Activated CD8-positive, alpha-beta memory T cell treated with anti-CD3 and anti-CD28 coated beads, Interleukin-2, amount 10 ng/mL, durations not matched to agents 7 days and 5 days (primary cell): ENCODE measurements at regions not wholly inside any gene's neighbourhood (a gene's known extent, or its start where the extent isn't known, plus 50 kb on each side); places are given as distances from the start of the nearest gene placed in this dataset.

Experiments
- ATAC-seq: fragments of 150-1000 bp; cut with Tn5 transposase; one replicate; pipeline ENCODE4 v1.10.0; 2021; ENCODE audit warnings: moderate library complexity
- CTCF ChIA-PET: fragments of 350-600 bp; sonication (Branson Sonifier 250); formaldehyde crosslinking; loops from one replicate; lab custom pipeline; 2021; ENCODE audit warnings: antibody characterized with exemption; lab: Charles Lee
- DNase-seq: peaks from one replicate; pipeline ENCODE4 v3.0.0-alpha.2; 2020
- H3K27ac Mint-ChIP-seq: one replicate; pipeline ENCODE4 v1.8.0; 2021; ENCODE audit warnings: mild to moderate bottlenecking, mixed read lengths
- H3K27me3 Mint-ChIP-seq: one replicate; pipeline ENCODE4 v1.8.0; 2021; ENCODE audit warnings: mixed read lengths
- H3K36me3 Mint-ChIP-seq: one replicate; pipeline ENCODE4 v1.8.0; 2021; ENCODE audit warnings: mild to moderate bottlenecking, mixed read lengths
- H3K4me1 Mint-ChIP-seq: one replicate; pipeline ENCODE4 v1.8.0; 2021; ENCODE audit warnings: mixed read lengths
- H3K4me3 Mint-ChIP-seq: one replicate; pipeline ENCODE4 v1.8.0; 2021; ENCODE audit warnings: mild to moderate bottlenecking, moderate library complexity, mixed read lengths
- H3K9me3 Mint-ChIP-seq: one replicate; pipeline ENCODE4 v1.8.0; 2022; ENCODE audit warnings: low read depth, mixed read lengths

DNA sequence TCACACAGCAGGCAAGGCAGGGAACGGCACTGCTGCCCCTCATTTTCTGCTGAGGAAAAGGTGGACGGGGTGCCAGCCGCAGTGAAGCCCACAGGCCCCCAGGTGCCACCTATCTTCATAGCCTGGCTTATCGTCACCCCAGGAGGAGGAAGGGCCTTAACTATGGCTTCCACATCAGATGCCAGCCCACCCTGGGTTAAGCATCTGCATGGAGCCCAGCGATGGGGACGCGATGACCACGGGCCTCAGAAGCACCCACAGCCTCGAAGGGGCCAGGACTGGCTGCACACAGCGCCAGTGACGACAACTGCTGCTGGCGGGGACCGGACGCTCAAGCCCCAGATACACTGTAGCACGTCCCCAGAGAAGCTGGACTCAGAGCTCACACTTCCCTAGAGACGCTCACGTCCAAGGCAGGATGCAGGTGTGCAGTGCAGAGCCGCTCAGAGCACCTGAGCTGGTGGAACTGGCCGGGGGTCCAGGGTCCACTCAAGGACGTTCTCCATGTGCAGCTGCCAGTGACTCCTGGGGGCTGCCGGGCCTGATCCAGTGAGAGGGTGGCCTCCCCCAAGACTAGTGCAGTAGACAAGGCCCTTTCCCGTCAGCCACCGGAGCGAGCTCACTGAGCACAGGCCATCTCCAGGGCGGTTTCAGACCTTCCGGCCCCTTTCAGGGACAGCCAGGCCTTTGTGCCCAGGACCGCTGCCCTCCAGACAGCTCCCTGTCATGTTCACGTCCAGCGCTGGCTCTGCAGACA is 83.0 kb downstream of the YTHDF1 start:
- no peak for DNase-seq
- Mint-ChIP-seq H3K9me3 (no peaks in the 10 kb centered on the region), H3K36me3 (no peaks in the 10 kb centered on the region), H3K27ac (no peak overlapping the region), H3K27me3 (peaks cover 4% of the 10 kb centered on the region), H3K4me1 (no peaks in the 10 kb centered on the region), H3K4me3 (no peak overlapping the region)
- CTCF ChIA-PET = interaction anchor here (0.9 kb wide), 1 partner anchor 31 kb away, joined by 3 read pairs; no protein-coding TSS in a partner anchor
- ATAC-seq = no peak

DNA sequence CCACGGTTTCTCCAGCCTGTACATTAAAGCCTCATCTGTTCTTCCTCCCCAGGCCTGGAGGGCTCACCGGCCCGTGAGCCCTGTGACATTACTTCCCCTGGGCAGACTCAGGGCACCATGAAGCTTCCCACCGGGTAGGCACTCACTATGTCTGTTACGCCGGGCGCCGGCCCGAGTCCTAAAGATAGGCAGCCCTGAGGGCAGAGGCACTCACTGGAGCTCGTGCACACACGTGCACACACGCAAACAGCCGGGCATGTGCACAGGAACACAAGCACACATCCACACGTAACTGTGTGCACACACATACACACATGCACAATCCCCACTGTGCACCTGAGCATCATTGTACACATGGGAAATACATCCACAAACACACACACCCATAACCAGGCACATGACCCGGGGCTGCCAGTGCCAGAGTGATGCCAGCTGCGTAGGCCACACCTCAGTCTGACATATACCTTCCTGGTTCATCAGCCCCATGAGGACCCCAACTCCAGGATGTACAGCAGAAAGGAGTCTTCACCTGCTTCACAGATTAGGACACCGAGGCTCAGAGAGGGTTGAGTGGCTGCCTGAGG is 83.7 kb downstream of the YTHDF1 start:
- Mint-ChIP-seq H3K9me3 (no peaks in the 10 kb centered on the region), H3K27me3 (peaks cover 4% of the 10 kb centered on the region), H3K4me1 (no peaks in the 10 kb centered on the region), H3K36me3 (no peaks in the 10 kb centered on the region), H3K4me3 (no peak overlapping the region), H3K27ac (no peak overlapping the region)
- ATAC-seq (no peak), DNase-seq (no peak)
- CTCF ChIA-PET = no interaction called here

DNA sequence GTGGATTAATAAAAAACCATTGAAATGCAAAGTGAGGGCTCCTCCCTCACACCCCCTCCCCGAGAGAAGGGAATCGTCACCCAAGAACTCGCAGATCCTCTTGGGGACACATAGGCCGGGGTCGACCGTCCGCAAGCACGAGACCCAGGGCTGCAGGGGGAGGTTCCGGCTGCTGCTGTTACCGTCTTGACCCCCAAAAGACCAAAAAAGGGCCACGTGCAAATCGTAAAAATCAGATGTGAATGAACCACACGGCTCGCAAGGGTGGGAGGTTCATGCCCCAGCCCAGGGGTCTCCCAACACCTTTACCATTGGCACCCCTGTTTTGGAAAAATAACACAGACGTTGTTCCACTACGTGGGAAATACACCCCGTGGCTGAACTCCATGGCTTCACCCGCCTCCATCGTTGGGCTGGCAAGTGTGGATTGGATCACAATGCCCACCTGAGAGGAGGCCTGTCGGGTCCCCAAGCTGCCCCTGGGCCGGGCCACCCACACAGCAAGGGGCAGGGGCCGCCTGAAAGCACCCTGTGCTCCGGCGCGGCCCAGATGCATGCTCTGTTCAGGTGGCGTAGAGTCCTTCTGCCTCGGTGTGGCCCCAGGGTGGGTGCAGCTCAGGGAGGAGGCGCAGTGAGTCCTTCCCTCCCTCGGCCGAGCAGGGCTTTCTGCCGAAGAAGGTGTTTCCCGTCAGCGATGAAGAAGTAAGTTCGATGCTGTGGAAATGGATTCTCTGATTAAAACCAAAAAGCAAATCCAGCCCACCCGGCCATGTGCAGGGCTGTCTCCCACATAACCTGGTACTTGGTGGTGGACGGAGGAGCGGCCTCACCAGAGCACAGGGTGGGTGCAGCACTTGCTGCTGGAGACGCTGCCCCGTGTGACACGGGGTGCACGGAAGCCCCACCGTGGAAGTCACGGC is 85.0 kb downstream of the YTHDF1 start:
- Mint-ChIP-seq H3K4me3 (no peak overlapping the region), H3K27ac (no peak overlapping the region), H3K36me3 (no peaks in the 10 kb centered on the region), H3K9me3 (no peaks in the 10 kb centered on the region), H3K27me3 (peaks cover 4% of the 10 kb centered on the region), H3K4me1 (no peaks in the 10 kb centered on the region)
- DNase-seq (no peak), ATAC-seq (no peak)
- CTCF ChIA-PET = no interaction called here

DNA sequence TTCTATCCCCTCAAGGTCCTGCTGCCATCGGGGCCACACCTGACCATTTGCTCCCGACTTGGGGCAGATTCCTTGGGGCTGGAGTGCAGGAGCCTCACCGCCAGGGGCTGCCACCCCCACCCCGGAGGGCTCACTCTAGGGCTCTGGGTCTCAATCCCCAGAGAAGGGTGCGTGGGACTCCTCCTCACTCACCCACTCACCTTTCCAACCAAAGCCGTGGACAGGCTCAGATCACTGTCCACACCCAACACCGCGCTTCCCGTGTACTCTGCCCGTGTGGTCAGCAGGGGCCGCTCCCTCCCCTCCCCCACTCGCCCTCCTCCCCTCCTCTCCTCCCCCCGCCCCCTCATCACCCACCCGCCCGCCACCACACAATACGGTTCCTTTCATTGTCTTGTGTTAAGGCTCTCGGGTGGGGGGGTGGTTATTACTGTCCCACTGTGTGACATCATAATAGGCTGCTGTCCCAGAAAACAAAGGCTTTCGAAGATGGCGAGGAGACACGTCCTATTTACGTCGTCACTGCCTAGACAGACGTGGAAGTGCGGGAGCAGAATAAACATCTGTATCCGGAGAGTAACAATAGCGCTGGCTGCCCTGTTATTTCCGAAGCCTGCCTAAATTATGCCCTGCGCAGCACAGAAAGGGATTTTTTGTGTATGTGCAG is 85.8 kb downstream of the YTHDF1 start:
- Mint-ChIP-seq H3K27ac (no peak overlapping the region), H3K4me1 (no peaks in the 10 kb centered on the region), H3K9me3 (no peaks in the 10 kb centered on the region), H3K27me3 (peaks cover 5% of the 10 kb centered on the region), H3K4me3 (no peak overlapping the region), H3K36me3 (no peaks in the 10 kb centered on the region)
- CTCF ChIA-PET = no interaction called here
- no peak for DNase-seq
- no peak for ATAC-seq

DNA sequence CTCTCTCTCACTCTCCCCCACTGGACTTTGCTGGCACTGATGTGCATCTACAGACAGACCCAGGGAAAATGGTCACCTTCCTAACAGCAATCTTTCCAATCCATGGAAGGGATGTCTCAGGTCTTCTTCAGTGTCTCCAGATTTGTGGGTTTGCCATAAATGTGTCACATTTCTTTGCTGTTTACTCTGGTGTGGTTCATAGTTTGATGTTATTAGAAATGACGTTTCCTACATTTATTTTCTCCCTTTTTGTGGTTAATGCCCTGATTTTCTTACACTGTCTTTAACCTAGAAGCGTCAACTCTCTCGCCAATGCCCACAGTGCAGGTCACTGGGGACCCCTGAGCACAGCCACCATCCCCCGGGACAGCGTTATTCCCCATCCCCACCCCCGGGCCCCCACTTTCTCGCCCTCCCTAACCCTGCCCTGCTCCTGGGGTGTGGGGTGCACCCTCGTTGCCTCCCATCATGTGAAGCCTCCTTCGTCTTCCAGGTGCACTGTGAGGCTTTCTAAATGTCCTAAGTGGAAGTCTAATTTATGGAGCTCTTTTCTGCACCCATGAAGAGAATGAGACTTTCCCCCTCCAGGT is 86.5 kb downstream of the YTHDF1 start:
- H3K4me3 Mint-ChIP-seq = no peak overlapping the region

DNA sequence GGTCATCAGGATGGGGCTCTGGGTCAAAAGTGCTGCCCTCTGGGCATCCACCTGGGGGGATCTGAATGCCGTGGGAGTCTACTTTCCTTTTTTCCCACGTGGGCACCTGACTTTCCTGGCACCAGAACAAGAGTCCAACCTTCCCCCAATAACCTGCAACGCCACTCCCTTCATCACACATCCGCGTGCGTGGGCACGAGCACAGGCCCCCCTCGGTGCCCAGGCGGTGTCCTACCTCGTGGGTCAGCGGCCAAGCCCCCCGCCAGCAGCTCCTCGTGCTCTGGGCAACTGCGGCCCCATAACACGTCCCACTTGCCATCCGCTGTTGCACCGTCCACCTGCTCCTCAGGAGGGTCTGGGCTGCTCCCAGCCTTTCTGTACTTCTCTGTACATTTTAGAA is 87.0 kb downstream of the YTHDF1 start:
- no peaks in the 10 kb centered on the region for H3K9me3 Mint-ChIP-seq
- CTCF ChIA-PET = no interaction called here
- H3K4me1 Mint-ChIP-seq = no peaks in the 10 kb centered on the region
- H3K4me3 Mint-ChIP-seq = no peak overlapping the region
- H3K36me3 Mint-ChIP-seq = no peaks in the 10 kb centered on the region
- no peak for ATAC-seq
- DNase-seq = no peak
- peaks cover 5% of the 10 kb centered on the region for H3K27me3 Mint-ChIP-seq
- no peak overlapping the region for H3K27ac Mint-ChIP-seq

More for the DNA sequence above, 86.5 kb downstream of the YTHDF1 start:
- DNase-seq (no peak), ATAC-seq (no peak)
- Mint-ChIP-seq H3K9me3 (no peaks in the 10 kb centered on the region), H3K4me1 (no peaks in the 10 kb centered on the region), H3K27me3 (peaks cover 5% of the 10 kb centered on the region), H3K36me3 (no peaks in the 10 kb centered on the region), H3K27ac (no peak overlapping the region)
- CTCF ChIA-PET = no interaction called here

DNA sequence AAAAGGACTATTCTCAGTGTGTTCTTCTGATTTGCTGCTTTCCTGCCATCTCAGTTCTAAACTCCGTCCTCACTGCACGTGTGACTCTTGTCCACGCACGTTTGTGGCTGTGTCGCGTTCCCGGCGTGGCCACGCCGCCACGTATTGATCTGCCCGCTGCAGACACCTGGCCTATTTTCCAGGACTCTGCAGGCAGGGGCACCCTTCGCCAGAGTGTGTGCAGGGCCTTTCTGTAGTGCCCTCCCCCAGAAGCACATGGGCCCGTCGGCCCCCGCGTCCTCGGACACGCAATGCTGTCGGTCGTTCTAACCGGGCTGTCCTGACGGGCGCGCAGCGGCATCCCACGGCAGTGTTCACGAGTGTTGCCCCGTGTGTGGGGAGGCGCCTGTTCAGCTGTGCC is 87.6 kb downstream of the YTHDF1 start:
- Mint-ChIP-seq H3K27ac (no peak overlapping the region), H3K4me3 (no peak overlapping the region), H3K4me1 (no peaks in the 10 kb centered on the region), H3K36me3 (no peaks in the 10 kb centered on the region), H3K9me3 (no peaks in the 10 kb centered on the region), H3K27me3 (peaks cover 5% of the 10 kb centered on the region)
- no peak for ATAC-seq
- CTCF ChIA-PET = no interaction called here
- DNase-seq = no peak

DNA sequence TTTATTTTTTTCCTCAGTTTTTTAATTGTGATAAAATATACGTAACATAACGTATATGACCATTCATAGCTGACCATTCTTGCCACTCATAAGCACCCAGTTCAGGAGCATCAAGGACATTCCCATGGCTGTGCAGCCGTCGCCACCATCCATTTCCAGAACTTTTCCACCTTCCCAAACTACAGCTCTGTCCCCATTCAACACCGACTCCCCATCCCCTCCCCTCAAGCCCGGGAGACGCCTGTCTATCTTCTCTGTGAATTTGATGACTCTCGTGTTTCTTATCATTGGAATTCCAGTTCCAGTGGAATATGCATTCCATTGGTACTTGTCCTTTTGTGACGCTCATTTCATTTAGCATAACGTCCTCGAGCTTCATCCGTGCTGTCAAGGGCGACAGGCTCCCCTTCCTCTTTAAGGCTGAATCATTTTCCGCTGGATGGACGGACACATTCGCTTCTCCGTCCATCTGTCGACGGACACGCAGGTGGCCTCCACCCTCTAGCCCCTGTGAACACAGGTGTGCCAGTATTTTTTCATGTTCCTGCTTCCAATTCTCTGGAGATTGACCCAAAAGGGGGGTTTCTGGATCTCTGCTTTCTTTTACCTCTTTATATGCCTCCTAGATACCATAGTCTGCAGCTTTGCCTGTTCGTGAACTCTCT is 88.1 kb downstream of the YTHDF1 start:
- Mint-ChIP-seq H3K27me3 (peaks cover 5% of the 10 kb centered on the region), H3K4me1 (no peaks in the 10 kb centered on the region), H3K9me3 (no peaks in the 10 kb centered on the region), H3K36me3 (no peaks in the 10 kb centered on the region), H3K27ac (no peak overlapping the region), H3K4me3 (no peak overlapping the region)
- CTCF ChIA-PET = no interaction called here
- ATAC-seq (no peak), DNase-seq (no peak)

DNA sequence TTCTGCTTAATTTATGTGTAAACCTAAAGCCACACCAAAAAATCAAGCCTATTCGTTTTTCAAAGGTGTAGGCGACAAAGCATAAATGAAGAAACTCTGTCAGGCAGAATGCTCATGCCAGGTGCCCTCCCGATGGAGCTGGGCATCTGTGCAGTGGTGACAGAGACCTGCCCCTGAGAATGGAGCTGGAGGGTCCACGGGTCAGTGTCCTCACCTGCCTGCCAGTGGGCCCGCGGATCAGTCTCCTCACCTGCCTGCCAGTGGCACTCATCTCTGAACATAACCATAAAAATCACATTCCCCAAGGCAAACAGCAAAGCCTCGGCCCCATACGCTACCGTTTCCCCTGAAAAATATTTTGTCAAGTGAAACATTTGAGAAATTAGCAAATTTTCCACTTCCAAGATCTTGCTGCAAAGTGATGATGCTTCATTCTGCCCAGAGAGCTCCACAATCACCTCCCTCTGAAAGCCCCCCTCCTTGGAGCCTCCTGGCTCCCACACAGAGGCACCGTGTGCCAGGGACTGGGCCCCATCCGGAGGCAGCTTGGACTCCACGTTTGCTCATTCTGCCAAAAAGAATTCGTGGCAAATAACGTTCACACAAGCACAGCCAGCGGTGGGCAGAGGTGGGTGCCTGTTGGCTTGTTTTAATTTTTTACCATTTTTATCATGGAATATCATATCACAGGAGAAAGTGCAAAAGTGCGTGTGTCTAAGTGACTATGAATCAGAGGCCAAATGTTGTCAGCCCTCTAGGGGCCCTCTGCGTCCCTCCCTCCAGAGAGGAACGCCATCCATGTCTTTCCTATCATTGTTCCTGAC is 88.8 kb downstream of the YTHDF1 start:
- ATAC-seq (no peak), DNase-seq (no peak)
- Mint-ChIP-seq H3K4me1 (no peaks in the 10 kb centered on the region), H3K36me3 (no peaks in the 10 kb centered on the region), H3K9me3 (no peaks in the 10 kb centered on the region), H3K27ac (no peak overlapping the region), H3K4me3 (no peak overlapping the region), H3K27me3 (peaks cover 5% of the 10 kb centered on the region)
- CTCF ChIA-PET = no interaction called here

DNA sequence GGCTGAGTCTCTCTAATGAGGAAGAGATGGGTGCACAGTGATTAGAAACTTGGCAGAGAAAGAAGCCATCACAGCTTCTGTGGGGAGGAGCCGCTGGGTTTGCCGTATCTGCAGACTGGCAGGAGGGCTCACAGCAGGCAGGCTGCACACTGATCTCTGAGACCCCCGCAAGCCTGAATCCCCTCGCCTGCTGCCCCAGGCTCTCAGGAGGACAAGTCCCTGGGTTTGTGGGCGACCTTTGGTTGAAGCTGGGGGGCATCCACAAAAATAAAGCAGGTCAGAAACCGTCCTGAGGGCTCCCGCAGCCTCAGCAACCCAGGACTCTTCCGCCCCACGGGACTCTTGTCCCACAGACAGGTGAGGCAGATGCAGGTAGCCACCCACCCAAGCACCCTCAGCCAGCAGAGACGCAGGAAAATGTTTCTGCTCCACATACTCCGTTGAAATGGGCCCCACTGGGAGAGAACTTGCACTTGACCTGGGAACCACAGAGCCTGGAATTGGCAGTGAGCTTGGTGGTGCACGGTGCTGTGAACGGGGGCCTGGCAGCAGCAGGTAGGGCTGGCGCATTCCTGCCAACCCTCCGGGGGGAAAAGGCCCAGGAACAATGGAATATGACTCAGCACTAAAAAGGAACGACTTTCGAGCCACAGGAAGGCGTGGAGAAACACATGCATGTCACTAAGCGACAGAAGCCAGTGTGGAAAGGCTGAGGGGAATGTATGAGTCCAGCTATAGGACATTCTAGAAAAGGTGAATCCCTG is 89.9 kb downstream of the YTHDF1 start:
- Mint-ChIP-seq H3K36me3 (no peaks in the 10 kb centered on the region), H3K27me3 (peaks cover 5% of the 10 kb centered on the region), H3K27ac (no peak overlapping the region), H3K4me1 (no peaks in the 10 kb centered on the region), H3K9me3 (no peaks in the 10 kb centered on the region), H3K4me3 (no peak overlapping the region)
- no peak for ATAC-seq
- CTCF ChIA-PET = no interaction called here
- DNase-seq = no peak

DNA sequence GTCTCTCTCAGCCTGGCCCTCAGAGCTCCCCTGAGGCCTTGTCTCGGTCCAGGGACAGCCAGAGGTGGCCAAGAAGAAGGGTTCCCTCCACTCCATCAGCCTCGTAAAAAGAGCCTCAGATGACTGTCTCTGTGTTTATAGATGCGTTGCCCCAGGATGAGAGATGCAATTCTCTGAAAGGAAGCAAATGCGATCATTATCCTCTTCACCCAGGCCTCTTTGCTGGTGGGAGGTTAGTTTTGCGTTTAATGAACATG is 90.4 kb downstream of the YTHDF1 start:
- H3K4me1 Mint-ChIP-seq = no peaks in the 10 kb centered on the region
- H3K4me3 Mint-ChIP-seq = no peak overlapping the region
- H3K9me3 Mint-ChIP-seq = no peaks in the 10 kb centered on the region
- H3K27ac Mint-ChIP-seq = no peak overlapping the region
- H3K36me3 Mint-ChIP-seq = no peaks in the 10 kb centered on the region
- ATAC-seq (no peak), DNase-seq (no peak)
- CTCF ChIA-PET = no interaction called here
- H3K27me3 Mint-ChIP-seq = peaks cover 5% of the 10 kb centered on the region
